Epithelial cell of esophagus (primary cell): ENCODE measurements at regions not wholly inside any gene's neighbourhood (a gene's known extent, or its start where the extent isn't known, plus 50 kb on each side); places are given as distances from the start of the nearest gene placed in this dataset.

Source experiments
- DNase-seq: peaks from one replicate; pipeline ENCODE4 v3.0.0; 2010; ENCODE audit warnings: low read depth
- H3K4me3 ChIP-seq: 2 replicates; pipeline ENCODE4 v1.5.1; 2011; ENCODE audit warnings: mild to moderate bottlenecking, low read length, control low read depth
- TF ChIP-seq, protein P1 (sequence below): IDR thresholded peaks from 2 replicates; pipeline ENCODE4 v1.5.1; 2011; ENCODE audit warnings: low read depth, mild to moderate bottlenecking, low read length, control low read depth, inconsistent platforms; ENCODE audit not compliant: insufficient read depth; ENCODE audit errors: missing control alignments

GRCh38 chr11:122240638-122241037 is 124.6 kb upstream of the BLID start:
- DNase-seq: no peak
- TF ChIP-seq, protein P1, sequence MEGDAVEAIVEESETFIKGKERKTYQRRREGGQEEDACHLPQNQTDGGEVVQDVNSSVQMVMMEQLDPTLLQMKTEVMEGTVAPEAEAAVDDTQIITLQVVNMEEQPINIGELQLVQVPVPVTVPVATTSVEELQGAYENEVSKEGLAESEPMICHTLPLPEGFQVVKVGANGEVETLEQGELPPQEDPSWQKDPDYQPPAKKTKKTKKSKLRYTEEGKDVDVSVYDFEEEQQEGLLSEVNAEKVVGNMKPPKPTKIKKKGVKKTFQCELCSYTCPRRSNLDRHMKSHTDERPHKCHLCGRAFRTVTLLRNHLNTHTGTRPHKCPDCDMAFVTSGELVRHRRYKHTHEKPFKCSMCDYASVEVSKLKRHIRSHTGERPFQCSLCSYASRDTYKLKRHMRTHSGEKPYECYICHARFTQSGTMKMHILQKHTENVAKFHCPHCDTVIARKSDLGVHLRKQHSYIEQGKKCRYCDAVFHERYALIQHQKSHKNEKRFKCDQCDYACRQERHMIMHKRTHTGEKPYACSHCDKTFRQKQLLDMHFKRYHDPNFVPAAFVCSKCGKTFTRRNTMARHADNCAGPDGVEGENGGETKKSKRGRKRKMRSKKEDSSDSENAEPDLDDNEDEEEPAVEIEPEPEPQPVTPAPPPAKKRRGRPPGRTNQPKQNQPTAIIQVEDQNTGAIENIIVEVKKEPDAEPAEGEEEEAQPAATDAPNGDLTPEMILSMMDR: no peak
- no peak overlapping the region for H3K4me3 ChIP-seq

- TF ChIP-seq, protein P1: no peak
- H3K4me3 ChIP-seq: no peak overlapping the region
- DNase-seq: peak; percentile 65
Measured at GRCh38 chr11:122235615-122236014, 119.6 kb upstream of the BLID start.

DNA sequence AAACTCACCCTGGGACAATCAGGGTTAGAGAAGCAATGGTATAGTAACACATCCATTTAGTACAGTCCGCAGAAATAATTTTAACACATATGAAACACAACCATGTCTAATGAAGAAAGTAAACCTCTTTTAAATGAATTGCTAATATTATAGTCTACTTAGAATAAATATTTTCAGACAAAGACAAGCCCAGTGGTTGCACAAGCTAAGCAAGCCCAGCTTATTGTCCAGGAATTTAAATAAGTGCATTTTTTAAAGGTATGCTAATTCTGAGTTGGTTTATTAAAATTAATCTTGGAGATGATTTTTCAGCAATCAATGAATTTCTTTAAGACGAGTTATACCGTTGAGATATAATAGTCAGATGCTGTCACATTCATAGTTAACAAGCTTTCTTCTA is 118.8 kb upstream of the BLID start:
- H3K4me3 ChIP-seq: no peak overlapping the region
- TF ChIP-seq, protein P1: no peak
- DNase-seq: no peak

DNA sequence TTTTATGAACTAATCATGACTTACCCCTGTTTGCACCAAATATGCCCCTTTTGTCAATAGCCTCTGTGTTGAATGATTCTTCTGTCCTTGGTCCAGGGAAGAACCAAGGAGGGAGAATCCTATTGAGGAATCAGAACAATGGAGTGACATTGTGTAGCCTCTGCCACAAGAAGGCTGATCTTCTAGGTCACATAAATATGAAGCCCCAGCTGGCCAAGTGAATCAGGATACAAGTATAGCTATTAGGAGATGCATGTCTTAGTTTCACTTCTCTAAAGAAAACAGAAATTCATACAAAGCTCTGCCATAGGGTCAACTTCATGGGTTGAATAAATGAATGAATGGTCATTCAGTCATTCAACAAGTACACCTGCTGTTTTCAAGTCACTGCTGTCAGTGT is 118.2 kb upstream of the BLID start:
- no peak overlapping the region for H3K4me3 ChIP-seq
- DNase-seq: no peak
- TF ChIP-seq, protein P1: no peak

DNA sequence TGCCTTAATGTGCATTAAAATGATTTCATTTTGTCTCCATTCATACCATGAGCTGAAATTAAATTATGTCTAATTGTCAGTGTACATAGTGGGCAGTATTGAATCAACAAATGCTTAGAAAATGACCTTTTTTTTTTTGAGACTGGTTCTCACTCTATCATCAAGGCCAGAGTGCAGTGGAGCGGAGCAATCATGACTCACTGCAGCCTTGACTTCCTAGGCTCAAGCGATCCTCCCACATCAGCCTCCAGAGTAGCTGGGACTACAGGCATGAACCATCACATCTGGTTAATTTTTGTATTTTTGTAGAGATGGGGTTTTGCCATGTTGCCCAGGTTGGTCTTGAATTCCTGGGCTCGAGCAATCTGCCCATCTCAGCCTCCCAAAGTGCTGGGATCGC is 117.0 kb upstream of the BLID start:
- no peak overlapping the region for H3K4me3 ChIP-seq
- TF ChIP-seq, protein P1: no peak
- no peak for DNase-seq

DNA sequence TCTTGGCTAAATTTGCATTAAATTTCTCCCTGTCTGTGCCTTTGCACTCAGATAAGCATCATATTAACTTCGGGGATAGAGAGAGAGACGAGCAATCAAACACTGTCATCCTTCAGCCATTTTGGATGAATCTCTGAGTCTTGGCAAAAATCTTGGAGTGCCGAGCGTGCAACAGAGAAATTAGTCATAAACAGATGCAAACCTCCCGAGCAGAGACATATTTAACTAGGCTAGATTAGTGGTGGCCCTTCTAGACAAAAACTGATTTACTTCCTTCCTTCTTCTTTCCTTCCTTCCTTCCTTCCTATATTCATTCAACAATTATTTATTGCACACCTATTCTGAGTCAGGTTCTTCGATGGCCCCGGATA is 114.4 kb upstream of the BLID start:
- TF ChIP-seq, protein P1: no peak
- H3K4me3 ChIP-seq: no peak overlapping the region
- no peak for DNase-seq

DNA sequence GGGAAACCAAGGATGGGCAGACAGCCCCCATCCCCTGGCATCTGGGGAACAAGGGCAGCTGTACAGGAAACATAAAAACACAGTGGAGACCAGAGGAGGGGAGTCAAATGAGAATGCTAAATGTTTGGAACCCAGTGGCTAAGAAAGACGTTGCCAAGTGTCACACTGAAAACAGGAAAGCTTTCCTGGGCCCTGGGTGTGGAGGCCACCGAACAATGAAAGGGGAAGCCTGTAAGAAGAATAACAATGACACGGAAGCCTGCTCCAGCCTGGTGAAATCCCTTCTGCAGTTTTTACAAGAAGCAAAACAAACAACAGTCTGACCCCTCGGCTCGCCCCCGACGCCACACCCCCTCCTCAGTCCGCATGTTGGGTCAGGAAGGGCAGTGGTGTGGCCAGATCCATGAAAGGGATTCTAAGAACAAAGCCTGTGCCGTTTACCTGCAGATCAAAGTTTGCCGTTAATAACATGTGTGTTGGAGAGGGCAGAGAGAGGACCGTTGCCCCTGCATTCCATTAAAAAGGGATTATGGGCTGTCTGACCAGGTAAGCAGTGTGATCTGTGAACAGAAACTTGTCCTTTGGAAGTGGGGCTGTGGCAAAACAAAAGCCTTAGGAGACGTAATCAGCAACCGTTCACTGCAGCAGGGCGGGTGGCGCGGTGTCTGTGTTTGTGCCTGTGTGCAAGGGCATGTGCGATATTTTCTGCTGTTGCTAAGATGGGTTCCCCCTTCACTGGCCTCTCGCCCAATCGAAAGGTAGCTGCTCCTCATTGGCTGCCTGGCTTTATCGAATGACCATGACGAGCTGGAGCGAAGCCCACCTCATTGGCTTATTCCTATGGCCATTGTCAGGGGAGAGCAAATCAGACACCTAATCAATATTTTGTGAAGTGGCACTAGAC is 113.7 kb upstream of the BLID start:
- TF ChIP-seq, protein P1: no peak
- no peak for DNase-seq
- no peak overlapping the region for H3K4me3 ChIP-seq
